ENCODE measurements at regions not wholly inside any gene's neighbourhood (a gene's known extent, or its start where the extent isn't known, plus 50 kb on each side); places are given as distances from the start of the nearest gene placed in this dataset.

GRCh38 chr11:13062115-13062514 lies 53.0 kb downstream of the RASSF10 start:
- no peak for DNase-seq

- DNase-seq: no peak
Observed at GRCh38 chr11:13064593-13064992, 55.5 kb downstream of the RASSF10 start.

- no peak for DNase-seq
Observed at GRCh38 chr11:13065200-13065787, 56.2 kb downstream of the RASSF10 start.

GRCh38 chr11:13068211-13068610 lies 59.1 kb downstream of the RASSF10 start:
- no peak for DNase-seq

- DNase-seq: no peak
Observed at GRCh38 chr11:13073119-13073981, 64.2 kb downstream of the RASSF10 start.

- no peak for DNase-seq
Observed at GRCh38 chr11:13074714-13075464, 65.8 kb downstream of the RASSF10 start.

GRCh38 chr11:13076961-13077360 lies 67.8 kb downstream of the RASSF10 start:
- DNase-seq: no peak

- no peak for DNase-seq
Observed at GRCh38 chr11:13080861-13081260, 71.7 kb downstream of the RASSF10 start.

GRCh38 chr11:13082588-13082987 lies 73.5 kb downstream of the RASSF10 start:
- no peak for DNase-seq

- no peak for DNase-seq
Observed at GRCh38 chr11:13090228-13090708, 81.2 kb downstream of the RASSF10 start.

- no peak for DNase-seq
Observed at GRCh38 chr11:13091373-13091772, 82.3 kb downstream of the RASSF10 start.

- DNase-seq: no peak
Observed at GRCh38 chr11:13091804-13092203, 82.7 kb downstream of the RASSF10 start.

GRCh38 chr11:13094930-13095687 lies 86.0 kb downstream of the RASSF10 start:
- no peak for DNase-seq

- no peak for DNase-seq
Observed at GRCh38 chr11:13098063-13098462, 88.9 kb downstream of the RASSF10 start.

- DNase-seq: no peak
Observed at GRCh38 chr11:13098616-13099289, 89.6 kb downstream of the RASSF10 start.

GRCh38 chr11:13101644-13102512 lies 92.8 kb downstream of the RASSF10 start:
- DNase-seq: peak; percentile 16 to 63

GRCh38 chr11:13102513-13102840 lies 93.4 kb downstream of the RASSF10 start:
- DNase-seq: no peak

- DNase-seq: no peak
Observed at GRCh38 chr11:13102865-13103539, 93.9 kb downstream of the RASSF10 start.

GRCh38 chr11:13103962-13104554 lies 94.9 kb downstream of the RASSF10 start:
- DNase-seq: no peak

GRCh38 chr11:13104619-13105236 lies 95.6 kb downstream of the RASSF10 start:
- DNase-seq: no peak

Measured in NCI-H526 (cell line).